K562 (cell line): ENCODE measurements at regions not wholly inside any gene's neighbourhood (a gene's known extent, or its start where the extent isn't known, plus 50 kb on each side); places are given as distances from the start of the nearest gene placed in this dataset.

ENCODE experiments used
- ATAC-seq: fragments of 200-7000 bp; cut with Tn5 transposase; 3 replicates; pipeline ENCODE4 v1.9.1; 2020; ENCODE audit warnings: moderate library complexity
- BruUV-seq: library from RNA; stranded (reverse); fragments of 400-500 nt; replicated peaks from 2 replicates; lab custom pipeline; 2021; lab: Mats Ljungman, UMichigan
- CTCF ChIA-PET: fragments of 300-600 bp; formaldehyde crosslinking; extraction: SDS; loops from one replicate; lab custom pipeline; 2021; ENCODE audit warnings: low intra/inter-chr PET ratio; lab: Yijun Ruan, JAX
- POLR2A ChIA-PET: fragments of 300-600, 350-650 bp; sonication (Branson Sonifier 250); formaldehyde crosslinking; extraction: SDS; loops from one replicate; lab custom pipeline; 2021; ENCODE audit warnings: antibody characterized with exemption, inconsistent platforms; lab: Yijun Ruan, JAX
- DNase-seq, 4 experiments: peaks; one replicate each; pipeline versions ENCODE4 v3.0.0 to v3.0.0-alpha.2; 2011 to 2018; ENCODE audit warnings: low spot score in 3 of 4, mixed read lengths in 3 of 4; ENCODE audit errors: extremely low read depth in 1 of 4
- FAIRE-seq: peaks from 2 replicates; lab custom pipeline; 2011; peaks lifted over from hg19 to GRCh38; lab: Jason Lieb, UNC
- H2AFZ ChIP-seq: 2 replicates; pipeline ENCODE4 v1.6.0; 2011; ENCODE audit warnings: low read depth, low read length, control low read depth, inconsistent platforms
- H3K27ac ChIP-seq: fragments of 200-600 bp; 3 replicates; pipeline ENCODE4 v1.8.0; 2011; ENCODE audit warnings: low read depth, mild to moderate bottlenecking, control low read depth, inconsistent platforms, low read length, moderate library complexity, mixed read lengths; ENCODE audit errors: extremely low read depth
- H3K27me3 ChIP-seq, 2 experiments: fragments of 300-600 bp in 1 of 2; 2 replicates in 1 of 2; 3 replicates in 1 of 2; pipeline versions ENCODE4 v1.6.0 to v1.8.0; 2011; ENCODE audit warnings: inconsistent platforms in 2 of 2, low read length in 2 of 2, mild to moderate bottlenecking in 1 of 2, mixed read lengths in 1 of 2, moderate library complexity in 1 of 2; ENCODE audit not compliant: control insufficient read depth in 2 of 2, insufficient read depth in 2 of 2
- H3K36me3 ChIP-seq: fragments of 300-600 bp; 3 replicates; pipeline ENCODE4 v1.8.0; 2011; ENCODE audit warnings: mild to moderate bottlenecking, low read length, inconsistent platforms; ENCODE audit not compliant: control insufficient read depth, insufficient read depth
- H3K4me1 ChIP-seq, 2 experiments: fragments of 200-600 bp in 1 of 2; replicated peaks in 1 of 2; 2 replicates in 1 of 2; 3 replicates in 1 of 2; pipeline versions ENCODE4 v1.5.1 to v1.8.0; 2011; ENCODE audit warnings: inconsistent platforms in 2 of 2, low read length in 2 of 2, mild to moderate bottlenecking in 1 of 2, mixed read lengths in 1 of 2, moderate library complexity in 1 of 2; ENCODE audit not compliant: control insufficient read depth in 2 of 2, insufficient read depth in 2 of 2
- H3K4me2 ChIP-seq: 2 replicates; pipeline ENCODE4 v1.6.1; 2011; ENCODE audit warnings: low read length, control low read depth, inconsistent platforms, mixed read lengths; ENCODE audit not compliant: insufficient read depth
- H3K4me3 ChIP-seq: fragments of 200-600 bp; sonication (generic), shearing (Covaris generic); 2 replicates; pipeline ENCODE4 v1.5.1; 2016; ENCODE audit warnings: control low read depth, inconsistent platforms
- H3K79me2 ChIP-seq: fragments of 200-600 bp; 3 replicates; pipeline ENCODE4 v1.8.0; 2011; ENCODE audit warnings: low read length, inconsistent platforms; ENCODE audit not compliant: control insufficient read depth, insufficient read depth
- H3K9ac ChIP-seq, 2 experiments: 2 replicates each; pipeline versions ENCODE4 v1.6.0 to v1.6.1; 2011; ENCODE audit warnings: low read depth in 2 of 2, low read length in 2 of 2, control low read depth in 1 of 2, inconsistent platforms in 1 of 2, mild to moderate bottlenecking in 1 of 2, mixed read lengths in 1 of 2; ENCODE audit not compliant: insufficient read depth in 1 of 2
- H3K9me1 ChIP-seq: one replicate; pipeline ENCODE4 v1.6.0; 2011; ENCODE audit warnings: inconsistent platforms, mild to moderate bottlenecking, low read length, moderate library complexity; ENCODE audit not compliant: control insufficient read depth, insufficient read depth
- H3K9me3 ChIP-seq: replicated peaks from 2 replicates; pipeline ENCODE4 v1.5.1; 2011; ENCODE audit warnings: low read depth, low read length, inconsistent platforms; ENCODE audit not compliant: control insufficient read depth, insufficient read depth
- H4K20me1 ChIP-seq: replicated peaks from 2 replicates; pipeline ENCODE4 v1.6.1; 2011; ENCODE audit warnings: low read length, inconsistent platforms, mixed read lengths; ENCODE audit not compliant: control insufficient read depth, insufficient read depth
- BACH1 ChIP-seq: fragments of 200-800 bp; sonication (Bioruptor generic); IDR thresholded peaks from 2 replicates; pipeline ENCODE4 v1.6.1; 2016; ENCODE audit warnings: missing genetic modification characterization, missing compliant biosample characterization
- GTF2F1 ChIP-seq: IDR thresholded peaks from 2 replicates; pipeline ENCODE4 v1.6.1; 2011; ENCODE audit warnings: low read depth, low read length, improper control_type of control experiment
- HMGXB4 ChIP-seq: sonication (generic); formaldehyde crosslinking; IDR thresholded peaks from 2 replicates; pipeline ENCODE4 v1.8.1; 2023; ENCODE audit warnings: mild to moderate bottlenecking, missing genetic modification reagents
- MED1 ChIP-seq: sonication (generic); formaldehyde crosslinking; IDR thresholded peaks from 2 replicates; pipeline ENCODE4 v1.8.1; 2023; ENCODE audit warnings: missing genetic modification reagents, borderline replicate concordance
- MLLT1 ChIP-seq, 2 experiments: fragments of 450-650 bp; IDR thresholded peaks; 2 replicates each; pipeline ENCODE4 v1.6.1; 2016
- MLX ChIP-seq, 2 experiments: fragments of 450-650 bp in 1 of 2; sonication (generic) in 1 of 2; formaldehyde crosslinking; conservative IDR thresholded peaks; 2 replicates each; pipeline versions ENCODE4 v1.4.0 to v1.8.1; 2020 to 2022; ENCODE audit warnings: mild to moderate bottlenecking in 1 of 2, missing genetic modification reagents in 1 of 2
- PRPF4 ChIP-seq: fragments of 200-400 bp; formaldehyde crosslinking; IDR thresholded peaks from one replicate; pipeline ENCODE4 v1.6.1; 2017; ENCODE audit warnings: low read length, low read depth, mild to moderate bottlenecking; ENCODE audit not compliant: insufficient read depth, poor library complexity, severe bottlenecking
- RBM14 ChIP-seq: fragments of 200-400 bp; formaldehyde crosslinking; IDR thresholded peaks from 2 replicates; pipeline ENCODE4 v1.6.1; 2018; ENCODE audit warnings: low read depth, mild to moderate bottlenecking, low read length, moderate library complexity, borderline replicate concordance; ENCODE audit not compliant: insufficient read depth
- SMAD1 ChIP-seq: fragments of 150-350 bp; IDR thresholded peaks from 2 replicates; pipeline ENCODE4 v1.6.1; 2014; ENCODE audit warnings: low read length, low read depth; ENCODE audit not compliant: partially characterized antibody
- SMARCB1 ChIP-seq: IDR thresholded peaks from 2 replicates; pipeline ENCODE4 v1.6.1; 2011; ENCODE audit warnings: improper control_type of control experiment, low read depth; ENCODE audit not compliant: insufficient read length
- ZNF274 ChIP-seq: IDR thresholded peaks from 2 replicates; pipeline ENCODE4 v1.6.1; 2011; ENCODE audit warnings: low read depth, mild to moderate bottlenecking, low read length, moderate library complexity, borderline replicate concordance
- ZNF586 ChIP-seq: fragments of 450-650 bp; formaldehyde crosslinking; conservative IDR thresholded peaks from 2 replicates; pipeline ENCODE4 v1.4.0; 2020; ENCODE audit warnings: mild to moderate bottlenecking, moderate library complexity
- ZNF717 ChIP-seq: fragments of 250-450 bp; sonication (Bioruptor Pico); IDR thresholded peaks from 2 replicates; pipeline ENCODE4 v1.5.0; 2021
- WGBS: fragments of 100-300 bp; shearing (Covaris generic); methylation state at CpG from one replicate; pipeline ENCODE4 v1.1.6; 2016; ENCODE audit warnings: low coverage, mixed read lengths; ENCODE audit not compliant: insufficient coverage; ENCODE audit errors: missing lambda C conversion rate; 5-methylcytosine and 5-hydroxymethylcytosine counted together
- in situ Hi-C: fragments of 300-500 bp; cut with MboI; formaldehyde crosslinking; loops from 4 replicates; pipeline ENCODE4 v1.15.0; 2018; ENCODE audit warnings: inconsistent platforms, mixed read lengths
- intact Hi-C: fragments of 100-400 bp; cut with micrococcal nuclease; formaldehyde crosslinking; loops from 2 replicates; pipeline ENCODE4 v1.14.2; 2022

- in situ Hi-C loops (no loop called here), intact Hi-C loops (no loop called here)
- Histone ChIP-seq H4K20me1 (no peaks in the 10 kb centered on the region), H3K4me2 (no peak overlapping the region), H3K4me3 (no peak overlapping the region), H3K27me3 (no peaks in the 10 kb centered on the region), H3K9me3 (no peaks in the 10 kb centered on the region), H2AFZ (no peak overlapping the region), H3K36me3 (no peaks in the 10 kb centered on the region), H3K79me2 (no peaks in the 10 kb centered on the region), H3K9ac (no peak overlapping the region), H3K4me1 (no peaks in the 10 kb centered on the region), H3K27ac (no peak overlapping the region), H3K9me1 (no peaks in the 10 kb centered on the region)
- CTCF ChIA-PET = no interaction called here
- FAIRE-seq (no peak), DNase-seq (no peak), ATAC-seq (no peak)
- no TSS peak for BruUV-seq
- TF ChIP-seq BACH1 (tag) = no peak
- WGBS = 1% methylated on average over 4 of the region's 4 CpGs
- POLR2A ChIA-PET = no interaction called here
Observed at GRCh38 chr1:69129538-69129937, 438.2 kb upstream of the LRRC7 start.

GRCh38 chr1:69138172-69138571, 429.6 kb upstream of the LRRC7 start:
- Histone ChIP-seq H3K9ac (no peak overlapping the region), H3K79me2 (no peaks in the 10 kb centered on the region), H2AFZ (no peak overlapping the region), H4K20me1 (no peaks in the 10 kb centered on the region), H3K9me1 (no peaks in the 10 kb centered on the region), H3K36me3 (no peaks in the 10 kb centered on the region), H3K4me3 (no peak overlapping the region), H3K27me3 (no peaks in the 10 kb centered on the region), H3K4me1 (no peaks in the 10 kb centered on the region), H3K27ac (no peak overlapping the region), H3K4me2 (no peak overlapping the region), H3K9me3 (no peaks in the 10 kb centered on the region; the same call in 1 of the 2 replicates)
- POLR2A ChIA-PET = no interaction called here
- no peak for DNase-seq
- WGBS = 0% methylated on average over 1 of the region's 1 CpG
- no peak for ATAC-seq
- no TSS peak for BruUV-seq
- intact Hi-C loops = no loop called here
- CTCF ChIA-PET = no interaction called here
- in situ Hi-C loops = no loop called here
- no peak for FAIRE-seq
- TF ChIP-seq ZNF274 (no peak), MED1 (CRISPR knock-in tag) (no peak), MLX (CRISPR knock-in tag; conservative IDR thresholded peaks at IDR 0.05) (no peak), ZNF586 (CRISPR knock-in tag) (no peak), SMAD1 (no peak), RBM14 (no peak), HMGXB4 (no peak), ZNF717 (no peak), GTF2F1 (no peak), SMARCB1 (no peak), PRPF4 (no peak), MLLT1 (IDR thresholded peaks at IDR 0.05) (no peak)
